Neural cell (in vitro differentiated cells): ENCODE measurements at regions not wholly inside any gene's neighbourhood (a gene's known extent, or its start where the extent isn't known, plus 50 kb on each side); places are given as distances from the start of the nearest gene placed in this dataset.

Source experiments
- CTCF ChIP-seq: fragments of 450-650 bp; IDR thresholded peaks from 2 replicates; pipeline ENCODE4 v1.5.1; 2014; ENCODE audit warnings: antibody characterized with exemption, mild to moderate bottlenecking, moderate library complexity; ENCODE audit not compliant: poor library complexity, severe bottlenecking
- EZH2 ChIP-seq: fragments of 200-600, 300-800 bp; shearing (Covaris generic), sonication (generic); IDR thresholded peaks from 2 replicates; pipeline ENCODE4 v1.6.1; 2014; ENCODE audit warnings: antibody characterized with exemption, low read length, borderline replicate concordance, mild to moderate bottlenecking; ENCODE audit not compliant: insufficient read depth, poor library complexity, severe bottlenecking
- MXI1 ChIP-seq: fragments of 450-650 bp; conservative IDR thresholded peaks from 2 replicates; pipeline ENCODE4 v1.6.1; 2014; ENCODE audit warnings: antibody characterized with exemption, mild to moderate bottlenecking; ENCODE audit not compliant: poor library complexity, severe bottlenecking
- POLR2AphosphoS5 ChIP-seq: IDR thresholded peaks from 2 replicates; pipeline ENCODE4 v1.6.1; 2012
- RAD21 ChIP-seq: fragments of 450-650 bp; conservative IDR thresholded peaks from 2 replicates; pipeline ENCODE4 v1.6.1; 2014; ENCODE audit warnings: antibody characterized with exemption, mild to moderate bottlenecking, moderate library complexity
- REST ChIP-seq: IDR thresholded peaks from 2 replicates; pipeline ENCODE4 v1.6.1; 2012; ENCODE audit warnings: borderline replicate concordance
- SMC3 ChIP-seq: fragments of 450-650 bp; conservative IDR thresholded peaks from 2 replicates; pipeline ENCODE4 v1.6.1; 2014; ENCODE audit warnings: antibody characterized with exemption, mild to moderate bottlenecking, moderate library complexity; ENCODE audit not compliant: poor library complexity
- TAF1 ChIP-seq: IDR thresholded peaks from 2 replicates; pipeline ENCODE4 v1.6.1; 2012; ENCODE audit warnings: low read depth

GRCh38 chrX:25356456-25356855 lies 340.7 kb upstream of the ARX start:
- TF ChIP-seq SMC3 (no peak), CTCF (no peak), POLR2AphosphoS5 (no peak), EZH2 (no peak), REST (no peak), TAF1 (no peak), RAD21 (no peak), MXI1 (no peak)
